H9 (cell line): ENCODE measurements at regions not wholly inside any gene's neighbourhood (a gene's known extent, or its start where the extent isn't known, plus 50 kb on each side); places are given as distances from the start of the nearest gene placed in this dataset.

Experiments used
- DNase-seq: peaks from one replicate; pipeline ENCODE4 v3.0.0-alpha.2; 2017
- H2AFZ ChIP-seq: one replicate; pipeline ENCODE4 v1.6.1; 2013; ENCODE audit warnings: mild to moderate bottlenecking, low read length, control low read depth, moderate library complexity
- H2AK5ac ChIP-seq: 2 replicates; pipeline ENCODE4 v1.6.1; 2013; ENCODE audit warnings: low read length, control low read depth, mixed read lengths; ENCODE audit not compliant: insufficient read length
- H2BK120ac ChIP-seq: one replicate; pipeline ENCODE4 v1.6.1; 2013; ENCODE audit warnings: low read depth, mild to moderate bottlenecking, low read length, control low read depth, inconsistent platforms; ENCODE audit not compliant: poor library complexity, severe bottlenecking
- H2BK12ac ChIP-seq: 2 replicates; pipeline ENCODE4 v1.6.1; 2013; ENCODE audit warnings: low read length, control low read depth, mixed read lengths, low read depth; ENCODE audit not compliant: insufficient read length
- H2BK15ac ChIP-seq: 2 replicates; pipeline ENCODE4 v1.6.1; 2013; ENCODE audit warnings: low read depth, low read length, control low read depth
- H2BK20ac ChIP-seq: one replicate; pipeline ENCODE4 v1.6.1; 2013; ENCODE audit warnings: low read depth, mild to moderate bottlenecking, low read length, control low read depth, inconsistent platforms; ENCODE audit not compliant: poor library complexity, severe bottlenecking
- H2BK5ac ChIP-seq: 2 replicates; pipeline ENCODE4 v1.6.1; 2013; ENCODE audit warnings: low read length, control low read depth, mixed read lengths; ENCODE audit not compliant: insufficient read length
- H3K14ac ChIP-seq: 2 replicates; pipeline ENCODE4 v1.6.1; 2013; ENCODE audit warnings: low read length, control low read depth; ENCODE audit not compliant: insufficient read depth
- H3K18ac ChIP-seq: 2 replicates; pipeline ENCODE4 v1.6.1; 2013; ENCODE audit warnings: low read depth, mild to moderate bottlenecking, mixed read lengths, low read length, control low read depth; ENCODE audit not compliant: insufficient read length
- H3K23ac ChIP-seq: 2 replicates; pipeline ENCODE4 v1.6.1; 2013; ENCODE audit warnings: low read length, control low read depth, mixed read lengths, low read depth; ENCODE audit not compliant: insufficient read length
- H3K23me2 ChIP-seq: 2 replicates; pipeline ENCODE4 v1.6.1; 2013; ENCODE audit warnings: low read depth, mild to moderate bottlenecking, mixed read lengths, low read length, control low read depth; ENCODE audit not compliant: insufficient read length, poor library complexity, severe bottlenecking
- H3K27ac ChIP-seq: 2 replicates; pipeline ENCODE4 v1.5.1; 2013; ENCODE audit warnings: low read length, control low read depth, mixed read lengths, low read depth; ENCODE audit not compliant: insufficient read length
- H3K27me3 ChIP-seq: 2 replicates; pipeline ENCODE4 v1.6.1; 2013; ENCODE audit warnings: low read length, control low read depth, inconsistent platforms; ENCODE audit not compliant: insufficient read depth
- H3K4ac ChIP-seq: 2 replicates; pipeline ENCODE4 v1.6.1; 2013; ENCODE audit warnings: low read depth, mild to moderate bottlenecking, control low read depth, inconsistent platforms, low read length, moderate library complexity
- H3K4me1 ChIP-seq: 2 replicates; pipeline ENCODE4 v1.6.1; 2013; ENCODE audit warnings: low read length, control low read depth, inconsistent platforms; ENCODE audit not compliant: insufficient read depth
- H3K4me2 ChIP-seq: 2 replicates; pipeline ENCODE4 v1.6.1; 2013; ENCODE audit warnings: low read length, control low read depth, mixed read lengths; ENCODE audit not compliant: insufficient read length, insufficient read depth
- H3K56ac ChIP-seq: 2 replicates; pipeline ENCODE4 v1.6.1; 2013; ENCODE audit warnings: low read depth, mild to moderate bottlenecking, mixed read lengths, low read length, control low read depth; ENCODE audit not compliant: insufficient read length
- H3K79me1 ChIP-seq: 2 replicates; pipeline ENCODE4 v1.6.1; 2013; ENCODE audit warnings: low read depth, mild to moderate bottlenecking, moderate library complexity, low read length, control low read depth, inconsistent platforms; ENCODE audit not compliant: insufficient read depth, poor library complexity, severe bottlenecking
- H3K79me2 ChIP-seq: 2 replicates; pipeline ENCODE4 v1.6.1; 2013; ENCODE audit warnings: low read length, control low read depth, inconsistent platforms; ENCODE audit not compliant: insufficient read depth
- H3K9ac ChIP-seq: 2 replicates; pipeline ENCODE4 v1.6.1; 2013; ENCODE audit warnings: low read length, control low read depth, mixed read lengths; ENCODE audit not compliant: insufficient read length; ENCODE audit errors: extremely low read depth
- H3K9me3 ChIP-seq: one replicate; pipeline ENCODE4 v1.6.1; 2013; ENCODE audit warnings: low read depth, low read length, inconsistent platforms; ENCODE audit not compliant: control insufficient read depth
- H3T11ph ChIP-seq: one replicate; pipeline ENCODE4 v1.6.1; 2013; ENCODE audit warnings: mild to moderate bottlenecking, low read length, control low read depth, inconsistent platforms
- H4K20me1 ChIP-seq: one replicate; pipeline ENCODE4 v1.6.1; 2013; ENCODE audit not compliant: control insufficient read depth, insufficient read length, insufficient read depth
- H4K5ac ChIP-seq: 2 replicates; pipeline ENCODE4 v1.6.1; 2013; ENCODE audit warnings: low read depth, mild to moderate bottlenecking, mixed read lengths, low read length, control low read depth; ENCODE audit not compliant: insufficient read length
- H4K8ac ChIP-seq: replicated peaks from 2 replicates; pipeline ENCODE4 v1.6.1; 2013; ENCODE audit warnings: low read length, control low read depth, mixed read lengths, low read depth; ENCODE audit not compliant: insufficient read length
- H4K91ac ChIP-seq: 2 replicates; pipeline ENCODE4 v1.6.1; 2013; ENCODE audit warnings: low read depth, mild to moderate bottlenecking, moderate library complexity, mixed read lengths, low read length, control low read depth; ENCODE audit not compliant: insufficient read length
- H3K27ac Mint-ChIP-seq, 3 experiments: 2 replicates in 2 of 3; 3 replicates in 1 of 3; pipeline ENCODE4 v1.8.0; 2020 to 2021; ENCODE audit warnings: mixed read lengths in 3 of 3, mild to moderate bottlenecking in 1 of 3, moderate library complexity in 1 of 3
- H3K27me3 Mint-ChIP-seq: 2 replicates; pipeline ENCODE4 v1.8.0; 2021; ENCODE audit warnings: low read depth, mild to moderate bottlenecking, moderate library complexity, mixed read lengths
- H3K36me3 Mint-ChIP-seq, 3 experiments: 2 replicates in 2 of 3; 3 replicates in 1 of 3; pipeline ENCODE4 v1.8.0; 2020 to 2021; ENCODE audit warnings: low read depth in 3 of 3, mixed read lengths in 3 of 3; ENCODE audit not compliant: insufficient read depth in 1 of 3
- H3K4me1 Mint-ChIP-seq, 2 experiments: 2 replicates each; pipeline ENCODE4 v1.8.0; 2020; ENCODE audit warnings: mixed read lengths in 2 of 2
- H3K4me3 Mint-ChIP-seq, 2 experiments: 2 replicates in 1 of 2; 3 replicates in 1 of 2; pipeline ENCODE4 v1.8.0; 2020 to 2021; ENCODE audit warnings: mild to moderate bottlenecking in 2 of 2, mixed read lengths in 2 of 2, moderate library complexity in 1 of 2
- H3K9me3 Mint-ChIP-seq, 2 experiments: 2 replicates in 1 of 2; 3 replicates in 1 of 2; pipeline ENCODE4 v1.8.0; 2020; ENCODE audit warnings: mild to moderate bottlenecking in 2 of 2, mixed read lengths in 2 of 2, moderate library complexity in 1 of 2
- WGBS: extraction: QIAGEN DNeasy Blood & Tissue Kit; methylation state at CpG from one replicate; pipeline ENCODE4 v1.1.7; 2013; ENCODE audit warnings: missing lambda C conversion rate, low lambda C conversion rate, mixed read lengths; ENCODE audit not compliant: insufficient read length; ENCODE audit errors: extremely low coverage; 5-methylcytosine and 5-hydroxymethylcytosine counted together
- TF ChIP-seq, protein P1 (sequence below): fragments of 200-600 bp; sonication (generic); conservative IDR thresholded peaks from 3 replicates; pipeline ENCODE4 v1.8.0; 2021; ENCODE audit warnings: antibody characterized with exemption, mild to moderate bottlenecking

DNA sequence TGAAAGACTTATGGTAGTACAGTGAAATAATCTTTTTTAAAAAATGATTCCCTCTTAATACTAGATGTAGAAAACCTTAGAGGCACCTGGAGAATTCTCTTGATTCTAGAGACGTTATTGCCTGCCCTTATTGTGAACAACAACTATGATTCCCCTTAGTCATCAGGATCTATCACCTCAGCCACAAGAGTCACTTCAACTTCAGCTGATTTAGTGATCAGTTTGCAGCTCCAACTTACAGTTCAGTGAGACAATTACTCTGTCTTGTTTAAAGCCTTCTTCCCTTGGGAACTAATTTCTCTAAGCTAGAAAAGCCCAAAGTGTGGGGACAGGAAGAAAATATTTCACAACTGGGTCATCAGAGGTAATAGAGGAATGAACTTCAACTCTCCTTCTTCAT lies 254.3 kb upstream of the SLITRK1 start:
- H3K4me1 ChIP-seq, result no peaks in the 10 kb centered on the region; the same call in 1 of the 2 replicates
- H4K91ac ChIP-seq, result no peak overlapping the region
- no peak overlapping the region for H4K5ac ChIP-seq
- no peak overlapping the region for H2BK15ac ChIP-seq
- no peak overlapping the region for H2AK5ac ChIP-seq
- WGBS, result no CpG with 5 or more reads among the region's 1 CpG
- no peak overlapping the region for H3K27ac Mint-ChIP-seq
- no peaks in the 10 kb centered on the region for H3K9me3 ChIP-seq
- H3K36me3 Mint-ChIP-seq, result no peaks in the 10 kb centered on the region
- H3K23ac ChIP-seq, result no peak overlapping the region
- TF ChIP-seq, protein P1, sequence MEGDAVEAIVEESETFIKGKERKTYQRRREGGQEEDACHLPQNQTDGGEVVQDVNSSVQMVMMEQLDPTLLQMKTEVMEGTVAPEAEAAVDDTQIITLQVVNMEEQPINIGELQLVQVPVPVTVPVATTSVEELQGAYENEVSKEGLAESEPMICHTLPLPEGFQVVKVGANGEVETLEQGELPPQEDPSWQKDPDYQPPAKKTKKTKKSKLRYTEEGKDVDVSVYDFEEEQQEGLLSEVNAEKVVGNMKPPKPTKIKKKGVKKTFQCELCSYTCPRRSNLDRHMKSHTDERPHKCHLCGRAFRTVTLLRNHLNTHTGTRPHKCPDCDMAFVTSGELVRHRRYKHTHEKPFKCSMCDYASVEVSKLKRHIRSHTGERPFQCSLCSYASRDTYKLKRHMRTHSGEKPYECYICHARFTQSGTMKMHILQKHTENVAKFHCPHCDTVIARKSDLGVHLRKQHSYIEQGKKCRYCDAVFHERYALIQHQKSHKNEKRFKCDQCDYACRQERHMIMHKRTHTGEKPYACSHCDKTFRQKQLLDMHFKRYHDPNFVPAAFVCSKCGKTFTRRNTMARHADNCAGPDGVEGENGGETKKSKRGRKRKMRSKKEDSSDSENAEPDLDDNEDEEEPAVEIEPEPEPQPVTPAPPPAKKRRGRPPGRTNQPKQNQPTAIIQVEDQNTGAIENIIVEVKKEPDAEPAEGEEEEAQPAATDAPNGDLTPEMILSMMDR, result no peak
- no peak overlapping the region for H3T11ph ChIP-seq
- no peak overlapping the region for H2BK120ac ChIP-seq
- H2AFZ ChIP-seq, result no peak overlapping the region
- no peaks in the 10 kb centered on the region for H3K79me2 ChIP-seq
- no peak overlapping the region for H3K4ac ChIP-seq
- H3K9me3 Mint-ChIP-seq, result peaks cover 0 to 3% of the 10 kb centered on the region in 2 experiments; a peak in 1 of 5 replicates
- no peak overlapping the region for H3K14ac ChIP-seq
- H3K18ac ChIP-seq, result no peak overlapping the region
- H3K23me2 ChIP-seq, result no peaks in the 10 kb centered on the region
- H2BK12ac ChIP-seq, result no peak overlapping the region
- H3K79me1 ChIP-seq, result no peaks in the 10 kb centered on the region
- H3K27me3 Mint-ChIP-seq, result no peaks in the 10 kb centered on the region
- no peak overlapping the region for H4K8ac ChIP-seq
- H3K9ac ChIP-seq, result no peak overlapping the region
- no peak for DNase-seq
- no peak overlapping the region for H3K4me3 Mint-ChIP-seq
- H3K27ac ChIP-seq, result no peak overlapping the region
- peaks cover 7 to 11% of the 10 kb centered on the region in 2 experiments for H3K4me1 Mint-ChIP-seq
- no peaks in the 10 kb centered on the region for H3K27me3 ChIP-seq
- no peak overlapping the region for H3K4me2 ChIP-seq
- H2BK20ac ChIP-seq, result no peak overlapping the region
- H3K56ac ChIP-seq, result no peak overlapping the region
- no peak overlapping the region for H2BK5ac ChIP-seq
- H4K20me1 ChIP-seq, result no peaks in the 10 kb centered on the region
